ENCODE measurements at regions not wholly inside any gene's neighbourhood (a gene's known extent, or its start where the extent isn't known, plus 50 kb on each side); places are given as distances from the start of the nearest gene placed in this dataset.

DNA sequence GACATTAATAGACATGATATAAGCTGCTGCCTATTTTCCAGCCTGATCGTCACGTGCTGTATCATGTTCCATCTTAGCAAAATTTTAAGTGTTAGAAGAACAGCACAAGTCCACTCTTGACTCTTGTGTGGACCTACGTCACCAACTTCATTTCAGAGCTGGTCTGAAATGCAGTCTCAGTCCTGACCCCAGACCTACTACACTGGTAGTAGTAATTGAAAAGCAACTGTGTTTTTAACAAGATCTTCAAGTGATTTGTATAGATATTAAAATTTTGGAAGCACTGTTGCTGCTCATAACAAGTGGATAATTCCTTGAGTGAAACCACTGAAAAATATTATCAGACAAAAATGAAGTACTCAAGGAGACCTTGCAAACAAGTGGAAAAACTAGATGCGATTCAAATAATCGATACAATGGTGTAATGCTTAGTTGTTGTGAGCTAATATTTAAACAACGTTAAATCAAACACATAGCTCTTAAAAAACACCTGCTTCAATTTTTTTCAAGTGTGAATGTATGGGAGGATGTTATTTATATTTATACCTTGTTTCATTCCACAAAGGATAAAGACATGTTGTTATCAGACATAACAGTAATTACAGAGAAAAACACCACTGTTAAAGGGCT, 110.9 kb upstream of the JAG1 start:
- no peak for TF ChIP-seq POLR2A (IDR thresholded peaks at IDR 0.05)
- TF ChIP-seq, protein P1, sequence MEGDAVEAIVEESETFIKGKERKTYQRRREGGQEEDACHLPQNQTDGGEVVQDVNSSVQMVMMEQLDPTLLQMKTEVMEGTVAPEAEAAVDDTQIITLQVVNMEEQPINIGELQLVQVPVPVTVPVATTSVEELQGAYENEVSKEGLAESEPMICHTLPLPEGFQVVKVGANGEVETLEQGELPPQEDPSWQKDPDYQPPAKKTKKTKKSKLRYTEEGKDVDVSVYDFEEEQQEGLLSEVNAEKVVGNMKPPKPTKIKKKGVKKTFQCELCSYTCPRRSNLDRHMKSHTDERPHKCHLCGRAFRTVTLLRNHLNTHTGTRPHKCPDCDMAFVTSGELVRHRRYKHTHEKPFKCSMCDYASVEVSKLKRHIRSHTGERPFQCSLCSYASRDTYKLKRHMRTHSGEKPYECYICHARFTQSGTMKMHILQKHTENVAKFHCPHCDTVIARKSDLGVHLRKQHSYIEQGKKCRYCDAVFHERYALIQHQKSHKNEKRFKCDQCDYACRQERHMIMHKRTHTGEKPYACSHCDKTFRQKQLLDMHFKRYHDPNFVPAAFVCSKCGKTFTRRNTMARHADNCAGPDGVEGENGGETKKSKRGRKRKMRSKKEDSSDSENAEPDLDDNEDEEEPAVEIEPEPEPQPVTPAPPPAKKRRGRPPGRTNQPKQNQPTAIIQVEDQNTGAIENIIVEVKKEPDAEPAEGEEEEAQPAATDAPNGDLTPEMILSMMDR (IDR thresholded peaks at IDR 0.05): no peak

All from lower leg skin (tissue), 3 donors.